GM21786 (cell line): ENCODE measurements at regions not wholly inside any gene's neighbourhood (a gene's known extent, or its start where the extent isn't known, plus 50 kb on each side); places are given as distances from the start of the nearest gene placed in this dataset.
"Not testable (repeated sequence)": the region's sequence is repeated elsewhere in the genome, so short reads cannot be mapped to it uniquely, and the experiment has no call there.

Experiments
- ATAC-seq: cut with Tn5 transposase; IDR thresholded peaks from one replicate; pipeline ENCODE4 v1.9.1; 2021; ENCODE audit not compliant: unreplicated experiment

DNA sequence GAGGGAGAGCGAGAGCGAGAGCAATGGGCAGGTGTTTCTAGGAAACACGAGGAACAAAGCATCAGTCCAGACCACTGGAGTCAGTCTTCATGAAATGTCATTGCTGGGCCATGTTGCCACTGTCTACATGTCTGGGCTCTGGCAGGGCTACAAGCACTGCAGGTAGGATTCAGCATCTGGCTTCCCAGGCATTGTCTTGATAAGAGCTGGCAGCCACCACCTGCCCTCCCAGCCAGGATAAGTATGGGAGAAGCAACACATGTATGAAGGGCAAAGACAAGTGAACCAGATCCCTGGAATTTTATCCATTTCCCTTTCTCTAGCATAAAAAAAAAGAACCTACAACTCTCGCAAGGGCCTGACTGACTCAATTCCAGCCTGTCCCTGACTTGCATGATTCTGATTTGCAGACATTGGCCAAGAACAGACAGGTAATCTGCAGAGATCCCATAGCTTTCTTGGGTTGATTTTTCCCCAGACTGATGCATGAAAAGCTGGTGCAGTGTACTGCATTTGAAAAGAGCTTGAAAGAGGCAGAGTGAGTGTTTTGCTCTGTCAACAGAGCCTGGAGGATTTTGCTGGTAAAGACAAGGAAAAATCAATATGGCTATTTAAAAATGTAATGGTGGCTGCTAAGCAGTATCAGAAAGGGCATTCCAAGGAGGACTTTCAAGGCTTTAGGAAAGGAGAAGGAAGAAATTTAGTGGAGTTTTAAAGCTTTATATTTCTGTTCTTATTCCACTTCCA lies 157.2 kb upstream of the MYRIP start:
- ATAC-seq = no peak

DNA sequence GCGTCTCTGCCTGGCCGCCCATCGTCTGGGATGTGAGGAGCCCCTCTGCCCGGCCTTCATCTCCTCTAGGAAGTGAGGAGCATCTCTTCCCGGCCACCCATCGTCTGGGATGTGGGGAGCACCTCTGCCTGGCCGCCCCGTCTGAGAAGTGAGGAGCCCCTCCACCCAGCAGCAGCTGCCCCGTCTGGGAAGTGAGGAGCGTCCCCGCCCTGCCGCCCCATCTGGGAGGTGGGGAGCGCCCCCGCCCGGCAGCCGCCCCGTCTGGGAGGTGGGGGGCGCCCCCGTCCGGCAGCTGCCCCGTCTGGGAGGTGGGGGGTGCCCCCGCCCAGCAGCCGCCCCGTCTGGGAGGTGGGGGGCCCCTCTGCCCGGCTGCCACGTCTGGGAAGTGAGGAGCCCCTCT lies 153.7 kb upstream of the MYRIP start:
- ATAC-seq = not testable (repeated sequence)

DNA sequence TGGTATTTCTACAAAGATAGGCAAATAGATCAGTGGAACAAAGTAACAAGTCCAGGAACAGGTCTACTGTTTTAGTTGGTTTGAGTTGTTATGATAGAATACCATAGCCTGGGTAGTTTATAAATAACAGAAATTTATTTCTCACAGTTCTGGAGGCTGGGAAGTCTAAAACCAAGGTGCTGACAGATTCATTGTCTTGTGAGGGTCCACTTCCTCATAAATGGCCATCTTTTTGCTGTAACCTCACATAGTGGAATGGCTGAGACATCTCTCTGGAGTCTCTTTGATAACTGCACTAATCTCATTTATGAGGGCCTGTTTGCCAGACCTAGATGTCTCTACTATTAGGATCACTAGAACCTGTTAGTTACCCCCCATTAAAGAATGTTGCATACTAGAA lies 152.3 kb upstream of the MYRIP start:
- ATAC-seq = no peak

DNA sequence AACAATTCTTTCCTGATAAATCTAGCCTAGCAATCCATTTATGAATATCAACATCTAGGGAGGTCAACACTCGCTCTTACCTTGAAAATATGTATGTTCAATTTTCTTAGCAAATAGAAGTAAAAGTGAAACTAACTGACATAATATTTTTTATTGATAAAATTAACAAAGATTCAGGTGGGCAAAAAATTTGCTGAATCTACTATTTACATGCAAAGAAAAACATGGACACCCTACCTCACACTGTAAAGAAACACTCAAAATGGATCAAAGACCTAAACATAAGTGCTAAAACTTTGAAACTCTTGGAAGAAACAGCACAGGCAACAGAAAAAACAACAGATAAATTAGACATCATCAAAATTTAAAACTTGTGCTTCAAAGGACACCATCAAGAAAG lies 151.6 kb upstream of the MYRIP start:
- ATAC-seq = no peak

DNA sequence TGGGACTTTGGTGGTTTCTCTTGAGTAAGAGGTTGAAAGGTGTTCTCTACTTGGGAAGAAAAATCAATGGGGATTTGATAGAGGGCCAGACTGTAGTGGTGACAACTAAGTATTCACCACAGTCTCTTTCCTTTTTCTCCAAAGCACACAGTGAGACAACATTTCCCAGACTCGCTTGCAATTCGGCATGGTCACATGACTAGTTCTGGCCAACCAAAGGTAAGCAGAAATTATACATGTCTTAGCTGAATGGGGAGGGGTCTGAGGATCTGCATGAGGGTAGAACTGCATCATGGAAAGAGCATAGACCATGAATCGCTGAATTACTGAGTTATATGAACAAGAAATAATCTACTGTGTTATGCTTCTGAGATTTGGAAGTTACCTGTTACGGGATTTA lies 144.5 kb upstream of the MYRIP start:
- no peak for ATAC-seq

DNA sequence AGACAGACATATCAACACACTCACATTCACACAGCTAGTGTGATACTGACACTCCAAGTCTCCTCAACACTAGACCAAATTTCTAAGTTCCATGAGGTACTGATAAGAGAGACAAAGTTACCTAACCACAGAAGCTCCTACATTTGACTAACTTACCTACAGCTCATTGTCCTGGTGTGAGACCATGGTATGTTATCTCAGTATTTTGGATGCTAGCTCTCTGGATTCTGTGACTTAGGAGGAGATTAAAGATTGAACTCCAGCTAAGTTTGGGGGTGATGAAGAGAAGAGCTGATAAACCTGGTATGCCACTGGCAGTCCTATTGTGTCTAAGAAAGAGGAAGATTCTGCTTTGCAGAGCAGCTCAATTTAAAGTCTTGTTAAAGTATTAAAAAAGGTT lies 144.0 kb upstream of the MYRIP start:
- no peak for ATAC-seq

DNA sequence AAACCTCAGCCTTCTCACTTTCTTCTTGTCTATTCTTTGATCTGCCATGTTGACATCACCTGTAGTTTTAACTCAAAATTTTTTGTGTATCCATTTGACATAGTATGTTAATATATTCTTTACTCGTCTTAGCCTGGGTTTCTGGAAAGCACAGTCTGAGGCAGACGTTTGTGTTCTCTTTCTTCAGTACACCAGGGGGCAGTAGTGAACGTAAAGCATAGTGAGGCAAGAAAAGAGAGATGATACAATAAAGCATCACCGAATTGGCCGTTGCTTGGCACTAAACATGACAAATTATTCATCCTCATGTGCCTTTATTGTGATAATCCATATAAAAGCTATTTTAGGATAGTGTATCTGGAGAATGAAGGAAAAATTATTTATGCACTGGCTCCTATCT lies 141.0 kb upstream of the MYRIP start:
- no peak for ATAC-seq

DNA sequence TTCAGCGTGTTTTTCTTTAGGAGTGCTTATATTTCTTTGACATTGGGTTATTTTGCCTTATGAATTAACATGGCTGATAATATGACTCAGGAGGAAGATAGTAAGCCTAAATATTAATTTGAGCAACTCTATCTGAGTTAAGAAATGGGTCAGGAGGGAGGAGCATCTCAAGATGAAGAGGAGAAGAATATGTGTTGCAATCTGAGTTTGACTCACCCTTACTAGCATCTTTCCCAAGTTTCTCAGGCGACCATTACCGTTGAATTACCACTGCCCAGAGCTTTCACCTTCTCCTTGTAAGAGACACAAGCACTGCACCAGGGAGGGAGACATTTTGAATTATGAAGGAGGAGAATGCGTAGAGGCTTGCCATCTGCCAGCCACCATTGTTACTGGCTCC lies 138.3 kb upstream of the MYRIP start:
- ATAC-seq = no peak

DNA sequence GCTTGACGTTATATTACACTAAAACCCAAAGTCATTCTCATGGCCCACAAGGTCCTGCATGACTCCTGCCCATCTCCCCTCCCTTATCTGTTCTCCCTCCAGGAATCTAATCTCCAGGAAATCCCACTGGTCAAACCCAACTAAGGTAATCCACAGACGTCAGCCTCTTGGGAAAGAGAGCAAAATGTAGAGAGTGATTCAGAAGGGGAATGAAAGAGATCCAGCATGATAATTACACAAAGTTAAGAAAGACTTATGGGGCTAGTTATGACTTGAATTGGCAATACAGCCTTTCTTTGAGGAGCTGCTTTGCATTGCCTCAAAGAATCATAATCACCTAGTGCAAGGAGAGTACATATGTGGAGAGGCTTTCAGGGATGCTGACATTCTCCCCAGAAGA lies 137.8 kb upstream of the MYRIP start:
- no peak for ATAC-seq

DNA sequence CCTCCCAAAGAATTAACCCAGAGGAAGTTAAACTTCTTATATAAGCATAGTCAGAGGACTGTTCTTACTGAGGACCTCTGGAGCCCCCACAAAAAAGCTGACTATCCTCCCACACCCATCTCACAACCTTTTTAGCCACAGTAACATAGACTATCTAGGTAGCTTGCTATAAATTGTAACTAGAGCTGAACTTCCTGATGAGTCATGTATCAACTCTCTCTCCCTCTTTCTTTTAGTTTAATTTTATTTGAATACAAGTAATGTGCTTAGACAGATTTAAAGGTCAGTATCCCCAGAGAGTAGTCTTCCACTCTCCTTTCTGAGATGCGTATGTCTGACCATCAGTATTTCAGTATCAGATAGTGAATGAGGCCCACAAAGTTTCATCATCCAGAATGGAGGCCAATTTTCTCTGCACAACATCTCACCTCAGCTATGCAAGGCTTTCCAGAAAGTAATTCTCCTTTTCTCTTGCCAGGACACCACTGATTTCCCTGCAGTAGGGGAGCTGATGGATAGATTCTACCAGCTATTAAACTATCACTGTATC lies 104.0 kb upstream of the MYRIP start:
- ATAC-seq = no peak

DNA sequence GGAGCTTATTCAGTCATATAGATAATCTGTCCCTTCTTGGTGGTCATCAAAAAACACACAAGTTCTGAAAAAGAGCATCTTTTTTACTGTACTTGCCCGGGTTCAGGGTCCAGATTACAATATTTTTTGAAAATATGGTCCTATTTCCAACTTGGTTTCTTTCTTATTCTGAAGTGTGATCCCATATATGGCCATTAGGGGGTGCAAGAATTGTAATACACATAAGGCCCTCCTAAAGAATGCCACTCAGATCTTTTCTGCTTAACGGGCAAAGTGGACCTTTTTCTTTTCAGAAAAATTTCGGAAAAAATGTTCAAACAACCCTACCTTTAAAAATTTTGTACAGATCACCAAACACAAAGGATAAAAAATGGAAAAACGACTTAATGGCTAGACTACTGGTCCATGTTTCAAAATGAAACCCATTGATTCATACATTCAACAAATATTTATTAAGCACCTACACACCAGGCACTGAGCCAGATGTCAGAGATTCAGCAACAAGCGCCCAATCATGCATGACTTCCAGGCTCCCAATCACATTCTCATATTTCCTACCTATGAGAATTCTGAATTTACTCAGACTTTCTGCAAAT lies 102.0 kb upstream of the MYRIP start:
- ATAC-seq = peak; percentile 79

DNA sequence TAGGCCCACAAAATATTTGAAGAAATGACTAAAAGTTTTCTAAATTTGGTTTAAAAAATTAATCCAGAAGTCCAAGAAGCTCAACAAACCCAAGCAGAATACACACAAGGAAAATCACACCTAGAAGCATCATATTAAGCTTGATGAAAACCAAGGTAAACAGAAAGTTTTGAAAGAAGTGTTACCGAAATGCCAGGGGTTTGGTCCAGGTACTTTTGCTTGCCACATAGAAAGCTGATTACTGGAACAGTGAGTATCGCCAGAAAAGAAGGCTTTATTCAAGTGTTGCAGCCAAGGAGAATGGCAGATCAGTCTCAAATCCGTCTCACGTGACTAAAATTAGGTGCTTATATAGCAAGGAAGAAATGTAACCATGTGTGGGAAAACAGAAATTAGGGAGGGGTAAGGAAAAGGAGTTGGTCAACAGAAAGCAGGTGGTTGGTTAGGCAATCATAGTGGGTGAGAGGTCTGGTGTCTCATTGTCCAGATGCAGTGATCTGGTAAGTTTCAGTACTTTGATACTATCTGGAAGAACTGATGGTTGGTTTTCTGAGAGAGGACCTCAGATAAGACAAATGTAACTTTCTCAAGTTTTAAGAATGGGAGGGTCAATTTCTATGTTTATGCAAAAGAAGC lies 96.9 kb upstream of the MYRIP start:
- no peak for ATAC-seq

DNA sequence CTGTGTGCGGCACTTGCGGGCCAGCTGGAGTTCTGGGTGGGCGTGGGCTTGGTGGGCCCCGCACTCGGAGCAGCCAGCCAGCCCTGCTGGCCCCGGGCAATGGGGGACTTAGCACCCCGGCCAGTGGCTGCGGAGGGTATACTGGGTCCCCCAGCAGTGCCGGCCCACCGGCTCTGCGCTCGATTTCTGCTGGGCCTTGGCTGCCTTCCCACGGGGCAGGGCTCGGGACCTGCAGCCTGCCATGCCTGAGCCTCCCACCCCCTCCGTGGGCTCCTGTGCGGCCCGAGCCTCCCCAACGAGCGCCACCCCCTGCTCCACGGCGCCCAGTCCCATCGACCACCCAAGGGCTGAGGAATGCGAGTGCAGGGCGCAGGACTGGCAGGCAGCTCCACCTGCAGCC lies 96.1 kb upstream of the MYRIP start:
- not testable (repeated sequence) for ATAC-seq

DNA sequence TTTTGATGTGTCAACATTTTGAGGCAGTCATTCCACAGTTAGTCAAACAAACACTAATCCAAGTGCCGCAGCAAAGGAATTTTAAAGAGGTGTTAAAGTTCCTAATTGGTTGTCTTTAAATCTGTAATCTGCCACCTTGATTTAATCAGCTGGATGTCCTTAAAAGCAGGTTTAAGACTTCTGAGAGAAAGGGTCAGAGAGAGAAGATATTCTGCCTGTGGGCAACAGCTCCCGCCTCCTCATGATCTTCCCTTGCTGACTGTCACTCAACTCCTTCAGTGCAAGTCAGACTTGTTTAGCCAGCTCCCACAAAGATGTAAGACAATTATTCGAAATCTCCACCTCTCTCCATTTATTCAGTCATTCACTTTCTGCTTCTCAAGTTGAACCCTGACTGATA lies 92.6 kb upstream of the MYRIP start:
- no peak for ATAC-seq

DNA sequence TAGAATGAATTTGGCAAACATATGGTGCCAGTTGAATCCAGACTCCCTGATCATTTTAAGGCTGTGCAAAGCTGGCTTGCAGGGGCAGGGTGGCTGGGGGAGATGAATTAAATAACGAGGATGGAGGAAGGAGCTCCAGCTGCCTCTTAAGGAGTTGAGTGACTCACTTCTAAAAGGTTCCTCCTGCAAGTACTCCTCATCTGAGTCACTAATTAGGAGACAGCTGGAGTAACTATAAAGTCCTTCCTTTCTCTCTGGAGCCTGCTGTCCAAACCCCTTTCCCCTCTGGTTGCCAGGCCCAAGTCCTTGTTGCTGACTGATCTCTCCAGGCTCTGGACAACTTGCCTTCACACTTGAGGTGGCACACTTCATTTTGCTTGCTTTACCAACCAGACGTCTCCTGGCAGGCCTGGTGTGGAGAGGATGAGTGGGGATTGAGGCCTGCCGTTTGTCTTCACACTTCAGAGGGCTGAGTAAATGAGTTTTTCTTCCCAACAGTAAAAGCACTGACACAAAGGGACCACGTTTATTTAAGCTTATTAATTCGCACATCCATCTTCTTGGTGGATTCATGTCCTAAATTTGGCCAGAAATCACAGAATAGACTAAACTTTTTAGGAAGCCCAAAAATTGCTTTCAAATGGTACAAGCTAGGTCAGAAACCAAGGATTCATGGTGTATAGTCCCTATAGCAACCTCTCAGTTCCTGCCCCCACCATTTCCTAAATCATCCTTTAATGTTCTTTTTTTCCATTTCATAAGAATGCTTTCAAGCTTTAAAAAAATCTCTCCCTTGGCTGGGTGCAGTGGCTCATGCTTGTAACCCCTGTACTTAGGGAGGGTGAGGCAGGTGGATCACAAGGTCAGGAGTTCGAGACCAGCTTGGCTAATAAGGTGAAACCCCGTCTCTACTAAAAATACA lies 90.5 kb upstream of the MYRIP start:
- no peak for ATAC-seq

DNA sequence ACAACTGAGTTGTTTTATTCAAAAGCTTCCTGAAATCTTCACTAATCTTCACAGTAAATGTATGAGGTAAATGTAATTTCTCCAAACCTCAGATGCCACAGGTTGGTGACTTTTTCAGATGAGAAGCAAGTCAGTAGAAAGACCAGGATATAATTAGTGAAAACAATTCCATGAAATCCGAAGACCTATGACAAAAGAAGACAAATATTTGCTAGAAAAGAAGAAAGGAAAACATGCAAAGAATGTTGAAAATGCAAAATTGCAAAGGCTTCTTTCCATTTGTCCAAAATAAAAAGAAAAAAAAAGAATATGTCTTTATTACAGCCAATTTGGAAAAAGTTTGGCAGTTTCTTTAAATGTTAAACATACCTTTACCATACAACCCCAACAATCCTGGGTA lies 88.3 kb upstream of the MYRIP start:
- ATAC-seq = no peak

DNA sequence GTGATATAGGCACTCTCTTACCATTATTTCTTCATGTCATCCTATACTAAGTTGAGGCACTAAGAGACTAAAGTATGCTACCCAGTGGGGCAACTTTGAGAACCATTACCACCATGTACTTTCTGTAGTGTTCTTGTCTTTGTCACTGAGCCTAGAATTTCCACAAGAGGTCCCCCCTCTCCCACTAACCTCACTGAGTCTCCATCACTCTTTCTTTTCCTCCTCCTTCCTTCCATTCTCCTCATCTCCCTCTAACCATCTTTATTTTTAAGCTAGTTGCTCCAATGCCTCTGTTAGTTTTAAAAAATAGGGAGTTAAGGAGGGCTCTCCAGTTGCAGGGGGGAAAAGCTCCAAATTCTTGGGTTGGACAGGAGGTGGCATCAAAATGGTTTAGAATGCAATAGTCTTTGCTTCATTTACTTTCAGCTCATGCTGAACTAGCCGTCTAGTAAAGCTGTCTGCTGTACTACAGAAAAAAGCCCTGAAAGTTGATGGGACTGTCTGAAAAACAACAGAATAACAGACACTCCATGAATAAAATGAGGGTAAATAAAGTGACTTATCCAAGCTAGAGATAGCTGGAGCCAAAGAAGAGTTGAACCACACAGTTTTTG lies 85.1 kb upstream of the MYRIP start:
- no peak for ATAC-seq

DNA sequence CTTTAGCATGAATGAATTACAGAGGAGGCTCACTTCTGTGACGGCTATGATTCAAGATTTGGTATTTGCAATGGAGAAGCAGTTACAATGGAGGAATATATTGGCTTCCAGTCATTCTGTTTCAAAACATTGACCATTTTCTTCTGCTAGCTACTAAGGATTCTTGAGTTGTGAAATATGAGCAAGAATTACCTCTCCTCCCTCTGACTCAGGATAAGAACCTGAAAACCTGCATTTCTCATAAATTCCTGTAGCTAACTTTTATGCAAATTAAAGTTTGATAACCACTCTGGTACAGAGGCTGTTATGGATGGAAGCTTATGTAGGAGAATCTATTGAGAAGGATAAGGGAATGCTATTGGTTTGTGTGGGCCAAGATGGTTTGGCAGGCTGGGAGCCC lies 84.1 kb upstream of the MYRIP start:
- no peak for ATAC-seq

DNA sequence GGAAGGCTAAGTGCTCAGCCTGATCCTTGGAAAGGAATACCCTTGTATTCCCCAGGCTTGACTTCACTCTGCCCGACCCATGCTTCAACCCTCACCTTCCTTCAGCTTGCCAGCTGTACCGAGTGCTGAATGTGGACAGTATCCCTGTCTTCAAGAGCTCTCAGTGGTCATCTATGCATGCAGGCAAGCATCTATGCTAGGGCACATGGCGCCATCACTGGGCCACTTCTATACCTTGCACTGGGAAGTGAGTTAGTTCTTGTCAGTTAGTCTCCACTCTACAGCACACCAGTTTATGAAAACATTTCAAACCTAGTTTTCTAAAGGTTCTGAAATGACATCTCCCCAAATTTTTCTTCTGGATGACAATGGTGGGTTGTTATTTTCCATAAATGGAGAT lies 82.0 kb upstream of the MYRIP start:
- ATAC-seq = no peak

DNA sequence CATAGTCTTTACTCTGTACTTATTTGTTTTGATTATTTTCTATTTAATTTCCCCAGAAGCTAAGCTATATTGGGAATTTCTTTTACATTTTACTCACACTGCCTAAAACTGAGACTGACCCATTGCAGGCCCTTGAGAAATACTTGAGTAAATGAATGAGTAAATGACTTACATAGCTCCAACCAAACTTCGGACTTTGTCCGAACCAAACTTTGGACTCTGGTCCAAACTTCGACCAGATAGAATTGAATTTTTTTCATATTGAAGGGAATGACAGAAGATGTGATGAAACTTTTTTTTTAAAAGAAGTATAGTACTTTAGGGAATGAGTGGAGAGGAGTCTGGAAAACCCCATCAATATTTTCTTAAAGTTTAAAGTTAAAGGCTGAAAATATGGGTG lies 75.6 kb upstream of the MYRIP start:
- ATAC-seq = no peak

DNA sequence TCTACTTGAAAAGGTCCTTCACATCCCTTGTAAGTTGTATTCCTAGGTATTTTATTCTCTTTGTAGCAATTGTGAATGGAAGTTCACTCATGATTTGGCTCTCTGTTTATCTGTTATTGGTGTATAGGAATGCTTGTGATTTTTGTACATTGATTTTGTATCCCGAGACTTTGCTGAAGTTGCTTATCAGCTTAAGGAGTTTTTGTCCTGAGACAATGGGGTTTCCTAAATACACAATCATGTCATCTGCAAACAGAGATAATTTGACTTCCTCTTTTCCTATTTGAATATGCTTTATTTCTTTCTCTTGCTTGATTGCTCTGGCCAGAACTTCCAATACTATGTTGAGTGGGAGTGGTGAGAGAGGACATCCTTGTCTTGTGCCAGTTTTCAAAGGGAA lies 69.8 kb upstream of the MYRIP start:
- not testable (repeated sequence) for ATAC-seq
